Prostate gland (tissue), 2 donors: ENCODE measurements at regions not wholly inside any gene's neighbourhood (a gene's known extent, or its start where the extent isn't known, plus 50 kb on each side); places are given as distances from the start of the nearest gene placed in this dataset.

Source experiments
- DNase-seq: peaks from one replicate; pipeline ENCODE4 v3.0.0-alpha.2; 2019; ENCODE audit warnings: low spot score
- H3K27ac ChIP-seq, 2 donors: fragments of 200-600 bp; sonication (generic); 2 replicates each; pipeline ENCODE4 v1.5.1; 2017 to 2019
- H3K27me3 ChIP-seq: fragments of 200-600 bp; sonication (generic); replicated peaks from 2 replicates; pipeline ENCODE4 v1.5.1; 2019; ENCODE audit not compliant: insufficient read depth
- H3K36me3 ChIP-seq, 2 donors: fragments of 200-600 bp; sonication (generic); 1 replicate in 1 of 2; 2 replicates in 1 of 2; pipeline versions ENCODE4 v1.5.1 to v1.8.1; 2017 to 2019
- H3K4me1 ChIP-seq: fragments of 200-600 bp; sonication (generic); replicated peaks from 2 replicates; pipeline ENCODE4 v1.5.1; 2019
- H3K4me3 ChIP-seq, 2 donors: fragments of 200-600 bp; sonication (generic); 2 replicates each; pipeline ENCODE4 v1.5.1; 2017 to 2019
- H3K9me3 ChIP-seq: fragments of 200-600 bp; sonication (generic); 2 replicates; pipeline ENCODE4 v1.5.1; 2017
- POLR2A ChIP-seq: fragments of 450-650 bp; IDR thresholded peaks from one replicate; pipeline ENCODE4 v1.6.1; 2016; ENCODE audit warnings: antibody characterized with exemption, mild to moderate bottlenecking
- POLR2AphosphoS5 ChIP-seq: sonication (generic); formaldehyde crosslinking; IDR thresholded peaks from one replicate; pipeline ENCODE4 v1.6.1; 2017; ENCODE audit warnings: antibody characterized with exemption
- WGBS: methylation state at CpG from one replicate; pipeline ENCODE4 v1.1.5; 2018; 5-methylcytosine and 5-hydroxymethylcytosine counted together
- intact Hi-C: fragments of 100-400 bp; cut with DNase I; formaldehyde crosslinking; loops from one replicate; pipeline ENCODE4 v1.14.2; 2022
- TF ChIP-seq, protein P1 (sequence below), 4 experiments: fragments of 200-600 bp in 2 of 4; fragments of 450-650 bp in 2 of 4; sonication (generic) in 2 of 4; IDR thresholded peaks; 1 replicate in 3 of 4; 2 replicates in 1 of 4; pipeline ENCODE4 v1.5.1; 2016 to 2019; ENCODE audit warnings: antibody characterized with exemption in 4 of 4, mild to moderate bottlenecking in 2 of 4, moderate library complexity in 2 of 4

DNA sequence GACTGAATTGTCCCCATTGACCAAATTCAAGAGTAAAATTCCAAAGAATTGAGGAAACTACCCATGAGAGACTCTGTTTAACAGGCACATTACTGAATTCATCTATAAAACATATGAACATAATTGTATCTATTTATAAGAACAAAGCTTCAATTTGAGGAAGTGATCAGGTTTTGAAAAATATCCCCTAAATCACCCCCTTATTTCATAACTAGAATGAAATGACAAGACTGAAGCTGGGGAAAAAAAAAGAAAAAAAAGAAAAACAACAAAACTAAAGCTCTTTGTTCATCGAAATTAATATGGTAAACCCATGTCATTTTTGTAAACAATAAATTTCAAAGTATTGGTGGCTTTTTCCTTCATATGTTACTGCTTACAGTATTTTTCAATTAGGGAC lies 184.9 kb upstream of the SEMA3A start:
- H3K27me3 ChIP-seq = no peaks in the 10 kb centered on the region
- intact Hi-C loops = no loop called here
- H3K36me3 ChIP-seq = no peaks in the 10 kb centered on the region
- no peaks in the 10 kb centered on the region for H3K4me1 ChIP-seq
- no peak for DNase-seq
- H3K27ac ChIP-seq = no peak overlapping the region
- WGBS = 93% methylated on average over 1 of the region's 1 CpG
- H3K4me3 ChIP-seq = no peak overlapping the region
- TF ChIP-seq, protein P1, sequence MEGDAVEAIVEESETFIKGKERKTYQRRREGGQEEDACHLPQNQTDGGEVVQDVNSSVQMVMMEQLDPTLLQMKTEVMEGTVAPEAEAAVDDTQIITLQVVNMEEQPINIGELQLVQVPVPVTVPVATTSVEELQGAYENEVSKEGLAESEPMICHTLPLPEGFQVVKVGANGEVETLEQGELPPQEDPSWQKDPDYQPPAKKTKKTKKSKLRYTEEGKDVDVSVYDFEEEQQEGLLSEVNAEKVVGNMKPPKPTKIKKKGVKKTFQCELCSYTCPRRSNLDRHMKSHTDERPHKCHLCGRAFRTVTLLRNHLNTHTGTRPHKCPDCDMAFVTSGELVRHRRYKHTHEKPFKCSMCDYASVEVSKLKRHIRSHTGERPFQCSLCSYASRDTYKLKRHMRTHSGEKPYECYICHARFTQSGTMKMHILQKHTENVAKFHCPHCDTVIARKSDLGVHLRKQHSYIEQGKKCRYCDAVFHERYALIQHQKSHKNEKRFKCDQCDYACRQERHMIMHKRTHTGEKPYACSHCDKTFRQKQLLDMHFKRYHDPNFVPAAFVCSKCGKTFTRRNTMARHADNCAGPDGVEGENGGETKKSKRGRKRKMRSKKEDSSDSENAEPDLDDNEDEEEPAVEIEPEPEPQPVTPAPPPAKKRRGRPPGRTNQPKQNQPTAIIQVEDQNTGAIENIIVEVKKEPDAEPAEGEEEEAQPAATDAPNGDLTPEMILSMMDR (IDR thresholded peaks at IDR 0.05) = no peak
- no peak for TF ChIP-seq POLR2A
- TF ChIP-seq POLR2AphosphoS5 = no peak
- no peaks in the 10 kb centered on the region for H3K9me3 ChIP-seq

DNA sequence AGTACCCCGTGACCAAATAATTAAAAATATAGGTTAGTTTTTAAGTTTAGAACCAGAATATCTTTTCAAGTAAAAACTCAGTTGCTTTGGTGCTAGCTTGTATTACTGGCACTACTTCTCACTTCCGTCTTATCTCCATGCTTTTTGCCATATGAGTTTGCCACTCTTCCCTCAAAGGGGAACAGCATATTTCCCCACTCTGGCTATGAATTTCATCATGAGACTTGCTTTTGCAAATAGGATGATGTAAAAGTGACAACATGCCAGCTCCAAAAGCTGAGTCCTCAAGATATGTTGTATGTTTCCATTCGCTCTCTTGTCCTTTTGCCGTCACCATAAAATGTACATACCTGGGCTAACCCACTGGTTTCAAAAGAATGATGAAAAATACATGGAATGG lies 178.1 kb upstream of the SEMA3A start:
- no peak overlapping the region for H3K27ac ChIP-seq

GRCh38 chr7:84372155-84372621 lies 177.6 kb upstream of the SEMA3A start:
- TF ChIP-seq POLR2AphosphoS5 (no peak), POLR2A (no peak)
- TF ChIP-seq, protein P1 (IDR thresholded peaks at IDR 0.05) = no peak
- no peak for DNase-seq
- no peaks in the 10 kb centered on the region for H3K27me3 ChIP-seq
- WGBS = 72% methylated on average over 3 of the region's 3 CpGs
- H3K27ac ChIP-seq = no peak overlapping the region
- intact Hi-C loops = no loop called here
- H3K9me3 ChIP-seq = no peaks in the 10 kb centered on the region
- no peaks in the 10 kb centered on the region for H3K4me1 ChIP-seq
- H3K4me3 ChIP-seq = no peak overlapping the region
- no peaks in the 10 kb centered on the region for H3K36me3 ChIP-seq

More for the DNA sequence above, 178.1 kb upstream of the SEMA3A start:
- no peaks in the 10 kb centered on the region for H3K36me3 ChIP-seq
- H3K9me3 ChIP-seq = no peaks in the 10 kb centered on the region
- TF ChIP-seq, protein P1 (IDR thresholded peaks at IDR 0.05) = no peak
- TF ChIP-seq POLR2AphosphoS5 = no peak
- TF ChIP-seq POLR2A = no peak
- H3K4me3 ChIP-seq = no peak overlapping the region
- intact Hi-C loops = no loop called here
- no peak for DNase-seq
- 95% methylated on average over 4 of the region's 4 CpGs for WGBS
- no peaks in the 10 kb centered on the region for H3K27me3 ChIP-seq
- no peaks in the 10 kb centered on the region for H3K4me1 ChIP-seq

DNA sequence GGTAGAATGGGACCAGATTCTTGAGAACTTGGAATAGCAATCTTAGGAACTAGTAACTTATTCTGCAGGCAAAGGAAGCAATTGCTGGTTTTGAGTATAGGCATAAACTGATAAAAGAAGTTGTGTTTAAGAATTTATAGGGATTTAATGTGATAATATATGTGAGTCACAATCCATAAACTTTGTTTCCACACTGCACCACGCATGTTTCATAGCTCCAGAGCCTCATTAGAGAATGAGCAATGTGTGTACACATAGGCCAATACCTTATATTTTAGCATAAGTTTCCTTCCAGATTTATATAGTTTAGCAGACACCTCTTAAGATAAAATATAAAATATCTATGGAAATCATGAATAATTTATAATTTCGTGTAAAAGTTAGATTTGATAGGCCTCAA lies 175.5 kb upstream of the SEMA3A start:
- Histone ChIP-seq H3K4me3 (no peak overlapping the region), H3K9me3 (no peaks in the 10 kb centered on the region), H3K4me1 (no peaks in the 10 kb centered on the region), H3K27ac (no peak overlapping the region), H3K27me3 (no peaks in the 10 kb centered on the region), H3K36me3 (no peaks in the 10 kb centered on the region)
- no peak for DNase-seq
- intact Hi-C loops = no loop called here
- 81% methylated on average over 2 of the region's 2 CpGs for WGBS
- TF ChIP-seq POLR2A (no peak), POLR2AphosphoS5 (no peak)
- TF ChIP-seq, protein P1 (IDR thresholded peaks at IDR 0.05) = no peak

DNA sequence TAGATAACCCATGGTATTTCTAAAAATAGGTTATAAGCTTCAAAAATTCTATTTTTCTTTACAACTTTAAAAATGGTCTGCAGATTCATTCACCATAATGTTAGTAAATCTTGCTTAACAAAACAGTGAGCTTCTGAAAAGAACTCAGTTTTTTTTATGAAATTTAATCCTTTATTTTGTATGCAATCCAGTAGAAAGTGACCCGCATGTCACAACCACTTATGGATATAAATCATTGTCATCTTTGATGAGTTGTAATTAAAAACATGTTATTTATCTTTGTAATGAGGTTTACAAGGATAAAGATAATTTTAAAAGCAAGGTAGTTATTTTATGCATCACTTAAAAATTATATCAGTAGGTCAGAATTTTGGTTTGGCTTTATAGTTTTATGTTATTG lies 173.5 kb upstream of the SEMA3A start:
- TF ChIP-seq POLR2AphosphoS5 (no peak), POLR2A (no peak)
- TF ChIP-seq, protein P1 (IDR thresholded peaks at IDR 0.05) = no peak
- no peak overlapping the region for H3K27ac ChIP-seq
- 64% methylated on average over 1 of the region's 1 CpG for WGBS
- H3K9me3 ChIP-seq = no peaks in the 10 kb centered on the region
- H3K4me3 ChIP-seq = no peak overlapping the region
- H3K27me3 ChIP-seq = no peaks in the 10 kb centered on the region
- intact Hi-C loops = no loop called here
- H3K4me1 ChIP-seq = no peaks in the 10 kb centered on the region
- H3K36me3 ChIP-seq = no peaks in the 10 kb centered on the region
- no peak for DNase-seq
